GM19463 (cell line): ENCODE measurements at regions not wholly inside any gene's neighbourhood (a gene's known extent, or its start where the extent isn't known, plus 50 kb on each side); places are given as distances from the start of the nearest gene placed in this dataset.
"Not testable (repeated sequence)": the region's sequence is repeated elsewhere in the genome, so short reads cannot be mapped to it uniquely, and the experiment has no call there.

ENCODE experiments used
- ATAC-seq: cut with Tn5 transposase; IDR thresholded peaks from one replicate; pipeline ENCODE4 v1.9.1; 2021; ENCODE audit warnings: mild to moderate bottlenecking, moderate library complexity; ENCODE audit not compliant: unreplicated experiment

DNA sequence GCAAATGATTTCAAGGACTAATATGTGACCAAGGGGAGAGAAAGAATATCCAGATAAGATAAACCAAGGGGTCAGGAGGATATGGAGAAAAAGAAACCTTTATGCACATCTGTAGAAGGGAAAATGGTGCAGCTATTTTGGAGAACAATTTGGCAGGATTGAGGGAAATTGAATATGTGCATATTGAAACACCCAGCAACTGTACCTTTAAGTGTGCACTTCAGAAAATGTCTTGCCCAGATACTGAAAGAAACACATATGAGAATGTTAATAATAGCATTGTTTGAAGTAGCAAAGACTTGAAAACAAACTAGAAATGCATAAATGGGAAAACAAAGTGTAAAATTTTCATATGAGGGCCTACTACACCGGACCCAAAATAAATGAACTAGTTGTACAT, 599.6 kb downstream of the PSAT1 start:
- no peak for ATAC-seq

DNA sequence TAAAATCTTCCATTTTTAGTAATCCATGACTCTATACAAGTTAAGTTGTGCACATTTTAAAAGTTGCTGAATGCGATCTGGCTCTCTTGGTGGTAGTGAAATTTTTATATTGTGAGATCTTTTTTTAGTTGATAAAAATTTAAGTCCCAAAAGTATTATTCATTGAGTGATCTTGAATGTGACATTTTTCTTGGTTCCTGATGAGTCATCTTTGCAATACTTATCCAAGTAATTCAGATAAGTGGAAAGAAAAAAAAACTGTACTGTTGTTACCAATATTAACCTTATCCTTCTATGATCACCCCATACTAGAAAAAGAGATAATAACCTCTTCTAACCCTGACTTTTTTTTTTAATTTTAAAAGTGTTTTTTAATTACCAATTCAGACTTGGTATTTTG, 601.3 kb downstream of the PSAT1 start:
- no peak for ATAC-seq

DNA sequence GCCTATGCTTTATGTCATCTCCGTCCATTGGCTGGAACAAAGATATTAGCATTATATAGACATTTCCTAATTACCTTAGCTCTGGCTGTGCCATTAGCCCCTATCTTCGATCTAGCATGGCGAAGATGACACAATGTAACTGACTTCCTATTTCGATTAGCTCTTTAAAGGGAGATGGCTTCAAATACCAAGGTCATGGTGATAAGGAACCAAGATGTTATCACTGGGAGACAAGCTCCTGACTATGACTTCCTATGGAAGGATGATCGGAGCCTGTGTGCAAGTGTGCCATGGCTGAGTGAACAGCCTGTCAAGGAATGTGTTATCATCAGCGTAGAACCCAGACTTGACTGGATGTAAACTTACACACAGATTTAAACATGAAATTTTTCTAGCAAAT, 602.1 kb downstream of the PSAT1 start:
- ATAC-seq: no peak

DNA sequence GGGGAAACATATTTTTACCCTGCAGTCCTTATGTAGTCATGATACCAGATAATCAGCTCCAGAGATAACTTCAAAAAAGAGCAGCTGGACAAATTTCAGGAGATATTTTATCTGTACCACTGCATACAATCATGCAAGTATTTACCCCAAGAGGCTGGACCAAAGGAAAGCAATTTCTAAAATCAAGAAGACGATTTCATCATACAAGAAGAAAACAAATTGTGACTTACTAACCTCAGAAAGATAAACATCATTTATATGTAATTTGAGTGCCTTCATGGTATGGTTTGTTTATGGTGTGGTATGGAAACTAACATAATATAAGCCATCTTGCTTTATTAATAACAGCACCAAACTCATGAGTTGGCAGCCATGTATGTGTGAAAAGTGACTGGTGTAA, 603.6 kb downstream of the PSAT1 start:
- no peak for ATAC-seq

DNA sequence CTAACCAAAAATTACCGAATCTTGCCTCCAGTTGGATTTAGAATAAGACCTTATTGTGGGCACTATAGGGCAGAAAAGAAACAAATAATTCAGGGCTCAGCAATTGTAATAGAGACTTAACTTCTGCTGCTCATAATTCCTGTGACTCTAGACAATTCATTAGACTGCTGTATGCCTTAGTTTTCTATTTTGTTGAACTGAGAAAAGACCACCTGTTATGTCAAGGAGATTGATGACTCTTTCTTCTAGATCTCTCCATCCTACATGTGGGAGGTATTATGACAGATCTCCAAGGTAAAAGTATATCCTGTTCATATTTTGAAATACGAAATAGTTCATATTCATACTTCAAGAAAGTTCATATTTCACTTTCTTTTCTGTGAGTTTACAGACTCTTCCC, 605.1 kb downstream of the PSAT1 start:
- ATAC-seq: no peak

DNA sequence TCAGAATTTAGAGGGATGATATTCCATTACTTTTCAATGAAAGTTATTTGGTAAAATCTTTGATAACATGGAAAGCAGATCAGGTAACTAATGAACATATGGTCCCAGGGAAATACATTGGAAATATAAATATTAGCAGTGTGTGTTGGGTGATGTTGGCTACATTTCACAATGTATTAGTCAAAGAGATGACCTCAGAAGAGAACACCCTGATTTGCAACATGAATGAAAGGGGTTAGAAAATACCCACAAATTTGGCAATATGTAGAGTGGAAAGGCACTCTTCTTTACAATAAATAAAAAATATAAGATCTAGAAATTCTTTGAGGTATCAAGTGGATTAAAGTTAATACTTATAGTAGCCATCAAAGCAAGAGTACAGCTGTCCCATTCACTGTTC, 606.7 kb downstream of the PSAT1 start:
- ATAC-seq: no peak

DNA sequence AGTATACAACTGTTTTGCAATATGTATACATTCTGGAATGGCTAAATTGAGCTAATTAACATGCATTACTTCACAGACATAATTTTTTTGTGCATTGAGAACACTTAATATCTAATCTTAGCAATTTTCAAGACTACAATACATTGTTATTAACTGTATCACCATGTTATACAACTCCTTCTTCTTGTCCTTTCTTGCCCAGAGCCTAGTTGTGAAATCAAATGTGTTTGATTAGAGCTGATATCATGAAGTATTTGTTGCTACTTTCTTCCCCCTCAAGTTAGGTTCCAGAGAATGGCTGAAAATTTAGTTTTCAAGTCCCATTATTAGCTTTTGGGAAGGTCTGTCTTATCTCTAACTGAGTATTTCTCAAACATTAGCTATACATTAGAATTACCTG, 607.8 kb downstream of the PSAT1 start:
- ATAC-seq: no peak

DNA sequence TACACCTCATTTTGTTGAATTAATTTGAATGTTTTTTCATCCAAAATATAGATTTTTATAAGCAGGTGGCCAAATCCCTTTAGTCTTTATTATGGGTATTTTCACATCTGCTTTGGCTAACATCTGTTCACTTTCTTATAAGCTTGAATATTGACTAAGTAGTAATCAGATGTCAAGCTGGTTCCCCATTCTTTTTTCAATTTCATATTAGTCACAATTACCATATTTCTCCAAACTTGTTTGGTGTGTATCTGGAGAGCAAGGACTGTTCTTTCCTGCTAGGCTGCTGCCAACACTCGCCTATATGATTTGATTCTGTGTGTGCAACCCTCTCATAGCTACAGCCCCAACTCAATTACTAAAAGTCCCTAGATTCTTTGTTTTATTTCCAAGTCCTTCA, 608.5 kb downstream of the PSAT1 start:
- ATAC-seq: no peak

DNA sequence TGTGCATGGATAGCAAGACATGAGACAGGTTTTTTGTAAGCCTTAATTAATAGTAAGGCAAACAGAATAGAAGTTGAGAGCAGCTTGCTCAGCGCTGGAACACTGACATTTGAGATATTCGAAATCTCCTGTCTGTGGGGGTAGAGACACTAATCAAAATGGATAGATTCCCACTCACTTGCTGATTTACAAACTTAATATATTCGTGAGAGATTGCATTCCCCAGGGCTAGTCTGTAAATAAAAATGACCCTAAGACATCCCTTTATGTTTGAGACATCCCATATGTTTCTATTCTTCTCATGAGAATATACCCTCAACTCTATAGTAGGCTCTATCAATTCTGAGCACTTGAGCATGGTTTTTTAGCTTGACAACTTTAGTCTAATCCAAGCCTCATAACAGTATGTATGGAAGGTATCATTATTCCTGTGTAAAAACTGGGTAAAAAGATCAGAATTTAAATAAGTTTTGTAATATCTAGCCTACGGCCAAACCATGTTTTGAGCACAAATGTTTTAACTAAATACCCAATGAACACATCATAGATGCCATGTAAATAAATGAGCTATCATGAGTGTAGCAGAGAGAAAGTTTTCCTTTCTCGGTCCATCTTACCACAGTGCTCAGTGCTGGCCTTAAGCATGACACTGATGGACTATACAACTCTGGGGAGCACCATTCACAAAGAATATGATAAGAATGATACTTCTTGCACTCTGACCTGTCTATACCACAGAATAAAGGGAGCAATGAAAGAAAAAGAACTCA, 609.2 kb downstream of the PSAT1 start:
- ATAC-seq: no peak

DNA sequence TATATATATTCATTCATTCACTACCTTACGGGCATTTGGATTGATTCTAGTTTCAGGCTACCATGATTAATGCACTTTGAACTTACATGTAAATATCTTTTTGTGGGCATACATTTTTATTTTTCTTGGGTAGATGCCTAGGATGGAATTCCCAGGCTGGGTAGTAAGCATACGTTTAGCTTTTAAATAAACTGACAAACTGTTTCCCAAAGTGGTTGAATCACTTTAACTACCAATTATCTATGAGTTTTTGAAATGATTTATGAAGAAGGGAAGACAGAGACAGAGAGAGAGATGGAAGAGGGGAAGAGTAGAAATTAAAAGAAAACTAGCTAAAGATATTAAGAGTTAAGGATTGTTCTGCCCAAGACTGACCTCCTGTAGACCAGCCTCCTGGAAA, 612.6 kb downstream of the PSAT1 start:
- no peak for ATAC-seq

- ATAC-seq: not testable (repeated sequence)
Observed at GRCh38 chr9:78916884-78917283, 620.0 kb downstream of the PSAT1 start.

DNA sequence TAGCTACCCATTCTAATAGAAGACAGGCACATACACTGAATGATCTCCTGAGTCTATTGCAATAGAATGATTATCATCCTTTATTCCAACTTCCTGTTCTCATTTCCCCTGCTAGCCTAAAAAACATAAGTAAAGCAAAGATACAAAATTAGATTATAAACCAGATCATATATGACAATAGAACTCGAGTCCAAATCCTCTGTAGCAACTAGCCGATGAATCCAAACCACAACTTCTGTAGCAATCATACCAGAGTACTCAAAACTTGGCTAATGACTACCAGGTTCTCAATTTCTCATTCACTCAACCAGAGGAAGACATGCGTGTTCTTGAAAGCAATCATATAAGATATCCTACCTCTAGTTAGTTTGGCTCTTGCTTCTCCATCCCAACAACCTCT, 622.1 kb downstream of the PSAT1 start:
- no peak for ATAC-seq

GRCh38 chr9:78919701-78920100, 622.8 kb downstream of the PSAT1 start:
- no peak for ATAC-seq

DNA sequence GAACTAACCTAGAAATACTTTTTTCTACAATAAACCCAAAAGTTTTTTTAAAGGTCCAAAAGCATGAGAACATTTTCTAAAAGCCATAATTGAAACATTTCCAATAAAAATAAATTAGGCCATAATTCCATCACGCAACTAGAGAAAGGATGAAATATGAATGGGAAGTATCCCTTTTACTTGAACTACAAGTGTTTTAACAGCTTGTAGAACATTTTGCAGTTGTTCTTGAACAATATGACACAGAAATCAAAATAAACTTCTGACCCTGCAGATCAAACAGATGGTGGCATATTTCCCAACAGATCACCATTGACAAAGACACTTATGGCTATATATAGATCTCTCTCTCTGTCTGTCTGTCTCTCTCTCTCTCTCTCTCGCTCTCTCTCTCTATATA, 624.4 kb downstream of the PSAT1 start:
- no peak for ATAC-seq

DNA sequence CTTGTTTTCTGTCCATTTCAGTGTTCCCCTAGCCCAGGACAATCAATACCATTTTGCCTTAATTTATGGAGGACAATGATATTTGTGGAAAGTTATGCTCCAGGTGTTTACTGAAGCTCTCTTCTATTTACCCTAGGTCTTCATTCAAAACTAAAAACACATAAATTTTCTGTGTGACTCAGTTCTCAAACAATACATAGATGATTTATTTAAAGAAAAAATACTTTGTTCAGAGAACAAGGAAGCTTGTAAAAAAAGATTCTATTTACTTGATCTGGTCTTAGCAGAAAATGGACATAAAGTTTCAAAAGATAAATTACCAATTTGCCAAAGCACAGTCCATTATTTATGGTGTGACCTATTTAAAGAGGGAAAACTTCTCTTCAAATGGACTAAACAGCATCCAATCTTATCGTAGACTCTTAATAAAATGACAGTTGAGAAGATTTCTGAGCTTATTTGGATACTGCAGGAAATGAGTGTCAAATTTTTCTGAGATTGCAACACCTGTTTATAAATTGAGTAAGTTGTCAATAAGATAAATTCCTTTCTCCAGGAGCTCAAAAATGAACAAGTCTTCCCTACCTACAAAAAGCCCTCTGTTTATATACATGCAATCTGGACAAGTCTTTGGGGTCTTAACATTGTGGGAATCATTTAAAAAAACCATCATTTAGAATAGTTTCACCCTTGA, 627.2 kb downstream of the PSAT1 start:
- no peak for ATAC-seq

DNA sequence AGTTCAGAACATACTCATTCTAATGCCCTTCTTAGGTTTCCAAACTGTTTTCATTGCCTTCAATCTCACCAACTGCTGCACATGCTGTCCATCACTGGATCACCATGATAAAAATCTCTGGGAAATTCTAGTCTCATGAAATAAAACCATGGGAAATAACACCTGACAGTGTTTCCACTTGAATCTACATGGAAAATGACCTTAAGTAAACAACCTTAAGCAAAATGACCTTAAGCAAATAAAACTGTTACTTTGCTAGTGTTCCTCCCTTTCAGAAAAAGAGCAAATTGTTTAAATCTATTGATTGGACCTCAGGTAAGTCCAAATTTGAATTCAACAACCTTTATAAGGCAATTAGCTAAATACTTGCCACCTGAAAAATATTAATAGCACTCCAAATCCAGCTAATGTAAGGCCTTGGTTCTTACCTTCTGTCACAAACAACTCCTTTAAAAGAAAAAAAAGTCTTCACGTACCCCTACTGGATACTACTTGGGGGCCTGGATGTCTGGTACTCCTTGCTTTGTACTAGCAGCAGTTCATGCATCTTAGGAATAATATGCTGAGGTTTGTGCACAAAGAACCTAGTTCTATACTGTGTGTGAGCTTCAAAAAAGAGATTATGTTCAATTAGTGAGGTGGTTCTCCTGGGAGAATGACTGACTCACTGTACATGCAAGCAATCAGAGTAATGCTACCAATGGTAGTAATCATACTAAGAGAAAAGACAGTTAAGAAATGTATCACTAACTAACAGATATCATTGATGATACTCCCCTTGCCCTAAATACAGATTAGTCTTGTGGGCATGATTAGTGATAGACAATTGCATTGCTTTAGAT, 630.4 kb downstream of the PSAT1 start:
- ATAC-seq: no peak

- ATAC-seq: no peak
Observed at GRCh38 chr9:78928625-78929405, 631.9 kb downstream of the PSAT1 start.

- no peak for ATAC-seq
Observed at GRCh38 chr9:78930281-78930680, 633.4 kb downstream of the PSAT1 start.

GRCh38 chr9:78932849-78933627, 636.1 kb downstream of the PSAT1 start:
- no peak for ATAC-seq

DNA sequence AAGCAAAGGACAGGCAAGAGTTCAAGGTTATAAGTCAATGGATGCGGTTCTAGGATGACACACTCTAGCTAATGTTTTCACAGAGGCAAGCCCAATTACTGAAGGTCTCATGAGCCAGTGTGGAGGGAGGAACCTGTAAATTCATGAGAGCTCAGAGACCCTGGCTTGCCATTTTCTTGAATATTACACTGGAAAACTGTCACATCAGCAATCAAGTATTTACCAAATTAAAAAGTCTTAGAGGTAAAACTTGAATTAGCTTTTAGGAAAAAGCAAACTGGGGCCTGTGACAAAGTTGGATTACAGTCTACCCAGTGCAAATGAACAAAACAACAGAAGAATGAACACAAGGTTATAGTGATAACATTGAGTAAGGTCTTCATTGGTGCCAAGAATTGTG, 636.9 kb upstream of the TLE4 start:
- no peak for ATAC-seq
